OCI-LY3 (cell line): ENCODE measurements at regions not wholly inside any gene's neighbourhood (a gene's known extent, or its start where the extent isn't known, plus 50 kb on each side); places are given as distances from the start of the nearest gene placed in this dataset.

Experiments
- CTCF ChIP-seq: fragments of 200-600, 300-600 bp; sonication (generic); IDR thresholded peaks from 2 replicates; pipeline ENCODE4 v1.5.1; 2014; ENCODE audit warnings: antibody characterized with exemption, low read length, low read depth
- EZH2phosphoT487 ChIP-seq: fragments of 200-600 bp; shearing (Covaris generic); IDR thresholded peaks from 2 replicates; pipeline ENCODE4 v1.6.1; 2018; ENCODE audit warnings: antibody characterized with exemption, mixed run types, low read depth

- TF ChIP-seq CTCF (no peak), EZH2phosphoT487 (no peak)
Observed at GRCh38 chr22:49532869-49533802, 294.5 kb downstream of the BRD1 start.
